Skeletal muscle satellite cell (primary cell): ENCODE measurements at regions not wholly inside any gene's neighbourhood (a gene's known extent, or its start where the extent isn't known, plus 50 kb on each side); places are given as distances from the start of the nearest gene placed in this dataset.

ENCODE experiments used
- H3K27me3 ChIP-seq: 2 replicates; pipeline ENCODE4 v1.7.0; 2013; ENCODE audit warnings: low read length; ENCODE audit not compliant: control insufficient read depth, insufficient read depth
- H3K36me3 ChIP-seq: 2 replicates; pipeline ENCODE4 v1.7.0; 2013; ENCODE audit warnings: mild to moderate bottlenecking, control low read depth, low read length; ENCODE audit not compliant: insufficient read depth
- H3K4me1 ChIP-seq: 2 replicates; pipeline ENCODE4 v1.7.0; 2013; ENCODE audit warnings: low read length; ENCODE audit not compliant: control insufficient read depth, insufficient read depth
- H3K4me2 ChIP-seq: 2 replicates; pipeline ENCODE4 v1.7.0; 2013; ENCODE audit warnings: mild to moderate bottlenecking, low read length
- H3K4me3 ChIP-seq: 2 replicates; pipeline ENCODE4 v1.7.0; 2013; ENCODE audit warnings: low read length
- H3K9ac ChIP-seq: 2 replicates; pipeline ENCODE4 v1.7.0; 2013; ENCODE audit warnings: mild to moderate bottlenecking, low read depth, low read length, moderate library complexity
- H3K9me3 ChIP-seq: replicated peaks from 2 replicates; pipeline ENCODE4 v1.7.0; 2013; ENCODE audit warnings: mild to moderate bottlenecking, control low read depth, low read length

DNA sequence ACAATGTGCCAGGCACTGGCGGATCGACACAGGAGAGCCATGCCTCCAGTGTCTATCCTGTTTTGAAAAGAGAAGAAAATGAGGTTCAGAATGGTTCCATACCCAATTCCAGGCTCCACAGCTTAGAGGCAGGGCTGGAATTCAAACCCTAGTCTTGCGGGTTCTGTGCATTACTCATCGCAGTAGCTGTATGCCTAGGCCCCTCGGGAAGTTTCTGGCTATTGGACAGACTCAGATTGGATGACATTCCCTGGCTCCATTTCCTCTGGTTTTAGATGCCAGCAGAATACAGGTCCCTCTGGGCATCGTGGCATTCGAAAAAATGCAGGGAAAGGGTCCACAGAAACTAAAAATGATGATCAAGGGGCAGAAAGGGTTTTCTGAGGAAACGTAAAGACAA lies 184.7 kb downstream of the COPRS start:
- no peaks in the 10 kb centered on the region for H3K27me3 ChIP-seq
- H3K36me3 ChIP-seq = no peaks in the 10 kb centered on the region
- H3K9me3 ChIP-seq = no peaks in the 10 kb centered on the region
- peaks cover 30% of the 10 kb centered on the region for H3K4me1 ChIP-seq
- H3K9ac ChIP-seq = no peak overlapping the region
- H3K4me3 ChIP-seq = no peak overlapping the region
- H3K4me2 ChIP-seq = peak overlapping the region; percentile 43

DNA sequence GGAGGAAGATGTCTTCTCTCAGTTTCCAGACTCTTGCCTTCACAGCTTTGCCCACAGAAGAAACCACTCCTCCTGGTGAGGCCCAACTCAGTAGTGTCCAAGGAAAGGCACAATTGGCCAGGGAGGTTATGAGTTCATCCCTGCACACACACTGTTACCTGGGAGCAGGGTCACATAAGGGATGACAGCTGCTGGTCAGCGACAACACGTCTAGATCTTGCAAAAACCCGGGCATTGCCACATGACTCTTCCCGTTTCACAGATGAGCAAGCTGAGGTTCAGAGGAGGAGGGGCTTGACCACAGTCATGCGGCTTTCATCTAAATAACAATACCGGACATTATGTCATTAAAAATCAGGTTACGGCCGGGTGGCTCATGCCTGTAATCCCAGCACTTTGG lies 186.0 kb downstream of the COPRS start:
- Histone ChIP-seq H3K4me3 (no peak overlapping the region), H3K4me2 (no peak overlapping the region), H3K9ac (no peak overlapping the region), H3K36me3 (no peaks in the 10 kb centered on the region), H3K4me1 (peaks cover 20% of the 10 kb centered on the region), H3K27me3 (no peaks in the 10 kb centered on the region), H3K9me3 (no peaks in the 10 kb centered on the region)

GRCh38 chr17:31672161-31672819 lies 186.8 kb downstream of the COPRS start:
- Histone ChIP-seq H3K4me1 (peaks cover 16% of the 10 kb centered on the region), H3K27me3 (no peaks in the 10 kb centered on the region), H3K4me2 (peak overlapping the region; percentile 35)

DNA sequence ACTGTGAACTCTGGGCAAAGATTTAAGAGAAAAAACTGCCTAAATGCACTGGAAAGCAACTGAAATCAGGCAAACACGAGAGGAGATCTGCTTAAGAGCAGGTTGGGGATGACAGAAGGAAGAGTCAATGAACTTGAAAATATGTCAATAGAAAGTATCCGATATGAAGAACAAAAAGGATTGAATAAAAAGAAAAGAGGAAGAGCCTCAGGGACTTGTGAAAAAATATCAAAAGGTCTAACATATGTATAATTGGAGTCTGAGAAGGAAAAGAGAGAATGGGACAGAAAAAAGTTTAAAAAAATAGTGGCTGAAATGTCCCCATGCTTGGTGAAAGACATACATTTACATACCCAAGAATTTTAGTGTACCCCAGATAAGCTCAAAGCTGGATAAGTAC lies 195.5 kb downstream of the COPRS start:
- Histone ChIP-seq H3K27me3 (peaks cover 3% of the 10 kb centered on the region), H3K36me3 (no peaks in the 10 kb centered on the region), H3K4me1 (no peaks in the 10 kb centered on the region), H3K4me2 (no peak overlapping the region), H3K9me3 (peaks cover 11% of the 10 kb centered on the region), H3K9ac (no peak overlapping the region), H3K4me3 (no peak overlapping the region)

More at GRCh38 chr17:31672161-31672819, 186.8 kb downstream of the COPRS start:
- Histone ChIP-seq H3K4me3 (no peak overlapping the region), H3K9ac (no peak overlapping the region), H3K9me3 (no peaks in the 10 kb centered on the region), H3K36me3 (no peaks in the 10 kb centered on the region)

DNA sequence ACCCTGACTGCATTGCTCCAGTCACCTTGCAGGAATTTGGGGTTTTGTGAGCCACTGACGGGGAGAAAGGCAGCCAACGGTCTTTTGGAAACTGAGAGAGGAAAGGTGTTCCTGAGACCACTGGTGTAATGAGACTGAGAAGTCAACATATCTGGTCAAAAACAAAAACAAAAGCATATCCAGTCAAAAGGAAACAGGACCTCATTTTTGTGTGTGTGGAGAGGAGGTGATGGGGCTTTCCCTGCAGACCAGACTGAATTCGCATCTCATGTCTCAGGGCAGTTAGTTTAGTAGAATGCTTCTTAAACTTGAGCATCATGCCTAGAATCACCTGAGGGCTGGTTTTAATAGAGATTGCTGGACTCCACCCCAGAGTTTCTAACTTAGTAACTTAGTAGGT lies 198.4 kb downstream of the COPRS start:
- peaks cover 11% of the 10 kb centered on the region for H3K9me3 ChIP-seq
- H3K4me3 ChIP-seq = no peak overlapping the region
- H3K27me3 ChIP-seq = peaks cover 3% of the 10 kb centered on the region
- no peak overlapping the region for H3K4me2 ChIP-seq
- H3K36me3 ChIP-seq = no peaks in the 10 kb centered on the region
- H3K9ac ChIP-seq = no peak overlapping the region
- no peaks in the 10 kb centered on the region for H3K4me1 ChIP-seq

DNA sequence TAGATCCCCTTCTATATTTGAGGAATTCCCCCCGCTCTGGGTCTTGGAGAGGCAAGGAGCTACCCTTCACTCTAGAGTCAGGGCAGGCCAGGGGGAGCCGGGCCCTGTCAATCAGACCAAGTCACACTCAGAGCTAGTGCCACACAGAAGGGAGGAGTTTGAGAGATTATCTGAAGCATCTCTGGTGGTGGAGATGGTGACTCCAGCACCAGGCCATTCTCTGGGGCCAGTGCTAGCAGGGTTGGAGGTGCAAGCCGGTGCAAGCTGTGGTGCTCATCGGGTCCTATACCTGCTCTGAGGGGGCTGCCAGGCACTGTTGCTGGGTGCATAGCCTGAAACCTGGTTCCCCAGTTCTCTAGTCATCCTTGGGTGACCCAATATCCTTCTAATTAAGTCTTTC lies 201.2 kb downstream of the COPRS start:
- Histone ChIP-seq H3K4me1 (no peaks in the 10 kb centered on the region), H3K4me2 (no peak overlapping the region), H3K4me3 (no peak overlapping the region), H3K36me3 (no peaks in the 10 kb centered on the region), H3K27me3 (peaks cover 3% of the 10 kb centered on the region), H3K9ac (no peak overlapping the region), H3K9me3 (peaks cover 4% of the 10 kb centered on the region)

GRCh38 chr17:31654936-31655335 lies 204.1 kb downstream of the COPRS start:
- no peaks in the 10 kb centered on the region for H3K9me3 ChIP-seq
- no peak overlapping the region for H3K4me2 ChIP-seq
- H3K9ac ChIP-seq = no peak overlapping the region
- H3K27me3 ChIP-seq = peaks cover 3% of the 10 kb centered on the region
- no peak overlapping the region for H3K4me3 ChIP-seq
- no peaks in the 10 kb centered on the region for H3K4me1 ChIP-seq
- H3K36me3 ChIP-seq = no peaks in the 10 kb centered on the region

GRCh38 chr17:31653691-31654090 lies 205.4 kb downstream of the COPRS start:
- H3K4me2 ChIP-seq = no peak overlapping the region
- H3K9ac ChIP-seq = no peak overlapping the region
- no peaks in the 10 kb centered on the region for H3K36me3 ChIP-seq

DNA sequence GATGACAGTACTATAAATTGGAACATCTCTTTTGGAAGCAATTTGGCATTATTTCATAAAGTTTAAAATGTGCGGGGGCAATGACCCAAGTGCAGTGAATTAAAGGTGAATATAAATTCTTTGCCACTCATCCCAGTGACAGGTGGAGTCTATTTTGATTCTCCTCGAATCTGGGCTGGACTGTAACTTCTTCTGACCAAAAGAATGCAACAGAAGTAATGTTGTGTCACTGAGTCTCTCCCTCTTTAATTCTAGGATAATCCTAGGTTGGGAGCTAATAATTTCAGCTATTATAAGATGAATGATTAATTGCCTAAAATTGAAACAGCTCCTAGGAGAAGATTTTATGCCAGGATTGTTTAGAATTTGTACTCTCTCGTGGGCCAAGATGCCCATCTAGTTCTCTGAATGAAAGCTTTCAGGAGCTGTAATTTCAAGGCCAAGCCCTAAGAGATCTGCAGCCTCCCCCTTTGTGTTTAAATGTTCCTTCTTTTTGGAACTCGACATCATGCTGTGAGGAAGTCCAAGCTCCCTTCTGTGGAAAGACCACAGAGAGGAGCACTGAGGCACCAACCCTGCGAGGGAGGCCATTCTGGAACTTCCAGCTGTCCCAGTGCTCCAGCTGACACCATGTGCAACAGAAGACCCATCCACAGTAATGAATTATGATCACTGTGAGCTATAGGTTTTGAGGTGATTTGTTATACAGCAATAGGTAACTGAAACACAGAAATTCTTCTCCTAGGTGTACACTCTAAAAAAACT lies 208.1 kb downstream of the COPRS start:
- Histone ChIP-seq H3K4me1 (no peaks in the 10 kb centered on the region), H3K4me2 (no peak overlapping the region), H3K9me3 (peaks cover 4% of the 10 kb centered on the region), H3K36me3 (no peaks in the 10 kb centered on the region), H3K27me3 (no peaks in the 10 kb centered on the region), H3K9ac (no peak overlapping the region), H3K4me3 (no peak overlapping the region)

More at GRCh38 chr17:31653691-31654090, 205.4 kb downstream of the COPRS start:
- H3K4me3 ChIP-seq = no peak overlapping the region
- no peaks in the 10 kb centered on the region for H3K9me3 ChIP-seq
- H3K4me1 ChIP-seq = no peaks in the 10 kb centered on the region
- no peaks in the 10 kb centered on the region for H3K27me3 ChIP-seq

GRCh38 chr17:31649302-31649701 lies 209.7 kb downstream of the COPRS start:
- Histone ChIP-seq H3K4me1 (no peaks in the 10 kb centered on the region), H3K4me3 (no peak overlapping the region), H3K9me3 (peaks cover 10% of the 10 kb centered on the region), H3K4me2 (no peak overlapping the region), H3K36me3 (no peaks in the 10 kb centered on the region), H3K27me3 (no peaks in the 10 kb centered on the region), H3K9ac (no peak overlapping the region)

DNA sequence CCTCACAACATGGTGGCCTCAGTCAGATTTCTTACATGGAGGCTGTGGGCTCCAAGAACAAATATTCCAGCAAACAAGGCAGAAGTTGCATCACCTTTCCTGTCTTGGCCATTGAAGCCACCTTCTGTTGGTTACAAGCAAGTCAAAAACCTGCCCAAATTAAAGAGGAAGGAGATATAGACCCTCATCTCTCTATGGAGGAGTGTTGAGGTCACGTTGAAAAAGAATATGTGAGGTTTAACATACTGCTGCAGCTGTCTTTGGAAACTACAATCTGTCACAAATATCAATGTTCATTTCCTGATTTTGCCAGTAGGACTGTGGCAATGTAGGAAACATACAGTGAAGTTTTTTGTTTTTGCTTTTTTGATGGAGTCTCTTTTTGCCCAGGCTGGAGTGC lies 211.4 kb downstream of the COPRS start:
- Histone ChIP-seq H3K9ac (no peak overlapping the region), H3K36me3 (no peaks in the 10 kb centered on the region)

DNA sequence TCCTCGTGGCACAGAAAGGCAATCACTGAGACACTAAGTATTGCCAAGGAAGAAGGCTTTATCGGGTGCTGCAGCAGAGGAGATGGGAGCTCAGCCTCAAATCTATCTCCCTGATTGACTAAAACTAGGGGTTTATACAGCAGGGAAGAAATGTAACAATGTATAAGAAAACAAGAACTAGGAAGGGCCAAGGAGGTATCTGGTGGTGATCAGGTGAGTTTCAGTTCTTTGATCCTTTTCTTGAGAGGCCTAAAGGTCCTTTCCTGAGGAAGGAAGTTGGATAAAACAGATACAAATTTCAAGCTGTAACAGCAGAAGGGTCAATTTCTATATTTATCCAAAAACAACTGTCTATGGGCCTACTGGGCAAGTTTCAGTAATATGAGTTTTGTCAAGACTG lies 212.4 kb downstream of the COPRS start:
- Histone ChIP-seq H3K9ac (no peak overlapping the region), H3K4me1 (no peaks in the 10 kb centered on the region), H3K4me3 (no peak overlapping the region), H3K27me3 (no peaks in the 10 kb centered on the region), H3K9me3 (peaks cover 10% of the 10 kb centered on the region), H3K36me3 (no peaks in the 10 kb centered on the region), H3K4me2 (no peak overlapping the region)

More for the DNA sequence above, 211.4 kb downstream of the COPRS start:
- H3K4me1 ChIP-seq = no peaks in the 10 kb centered on the region
- H3K4me2 ChIP-seq = no peak overlapping the region
- no peak overlapping the region for H3K4me3 ChIP-seq
- H3K27me3 ChIP-seq = no peaks in the 10 kb centered on the region
- H3K9me3 ChIP-seq = peaks cover 10% of the 10 kb centered on the region
